ENCODE measurements at regions not wholly inside any gene's neighbourhood (a gene's known extent, or its start where the extent isn't known, plus 50 kb on each side); places are given as distances from the start of the nearest gene placed in this dataset.

DNA sequence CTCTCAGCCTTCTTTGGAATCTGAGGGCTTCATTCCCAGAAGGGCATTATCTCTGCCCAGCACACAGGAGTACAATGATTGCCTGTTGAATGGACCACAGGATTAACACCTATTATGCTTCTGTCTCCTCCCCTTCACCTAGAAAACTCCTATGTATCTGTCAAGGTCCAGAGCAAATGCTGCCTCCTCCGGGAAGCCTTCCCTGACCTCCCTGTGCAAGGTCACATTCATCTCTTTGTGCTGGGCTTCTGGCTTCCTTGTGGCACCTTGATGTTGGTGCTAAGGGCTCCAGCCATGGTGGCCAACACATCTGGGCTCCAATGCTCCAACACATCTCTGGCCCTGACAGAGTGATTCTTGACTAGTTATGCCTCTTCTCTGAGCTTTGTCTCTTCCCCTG is 49.9 kb upstream of the ATP2B2 start:
- DNase-seq (ENCODE audit: low read depth in 2 of 2) = no peak

DNA sequence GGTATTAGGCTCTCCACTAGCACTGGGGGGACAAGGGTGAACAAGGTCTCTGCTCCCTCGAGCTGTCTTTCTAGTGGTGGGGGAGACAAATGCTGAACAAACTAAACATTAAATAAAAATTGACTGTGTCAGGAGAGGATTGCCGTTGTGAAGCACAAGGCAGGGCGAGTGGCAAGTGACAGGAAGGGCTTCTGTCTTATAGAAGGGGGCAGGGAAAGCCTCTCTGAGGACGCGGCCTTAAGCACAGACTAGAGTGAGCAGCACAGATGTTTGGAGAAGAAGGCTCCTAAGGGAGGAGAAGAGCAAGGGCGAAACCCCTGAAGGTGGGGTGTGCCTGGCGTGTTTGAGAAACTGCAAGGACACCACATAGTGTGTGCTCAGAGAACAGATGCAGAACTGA is 50.9 kb upstream of the ATP2B2 start:
- no peak for DNase-seq (ENCODE audit: low read depth in 2 of 2)

DNA sequence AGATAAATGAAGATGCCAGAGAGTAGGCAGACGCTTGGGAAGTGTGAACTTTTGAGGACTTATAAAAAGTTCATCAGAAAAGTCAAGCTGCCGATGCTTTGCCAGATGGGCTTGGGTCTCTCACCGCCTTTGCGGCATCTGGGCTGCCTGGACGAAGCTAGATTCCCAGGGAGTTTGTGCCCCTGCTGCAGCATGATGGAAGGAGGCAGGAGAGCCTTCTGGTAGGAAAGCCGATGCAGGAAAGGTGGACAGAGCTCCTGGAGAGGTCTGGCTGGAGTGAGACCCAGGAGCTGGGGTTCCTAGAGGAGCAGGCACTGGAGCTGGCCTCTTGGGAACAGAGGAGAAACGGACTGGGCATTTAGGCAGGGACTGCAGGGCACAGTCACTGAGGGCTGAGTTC is 51.9 kb upstream of the ATP2B2 start:
- DNase-seq (ENCODE audit: low read depth in 2 of 2) = no peak

DNA sequence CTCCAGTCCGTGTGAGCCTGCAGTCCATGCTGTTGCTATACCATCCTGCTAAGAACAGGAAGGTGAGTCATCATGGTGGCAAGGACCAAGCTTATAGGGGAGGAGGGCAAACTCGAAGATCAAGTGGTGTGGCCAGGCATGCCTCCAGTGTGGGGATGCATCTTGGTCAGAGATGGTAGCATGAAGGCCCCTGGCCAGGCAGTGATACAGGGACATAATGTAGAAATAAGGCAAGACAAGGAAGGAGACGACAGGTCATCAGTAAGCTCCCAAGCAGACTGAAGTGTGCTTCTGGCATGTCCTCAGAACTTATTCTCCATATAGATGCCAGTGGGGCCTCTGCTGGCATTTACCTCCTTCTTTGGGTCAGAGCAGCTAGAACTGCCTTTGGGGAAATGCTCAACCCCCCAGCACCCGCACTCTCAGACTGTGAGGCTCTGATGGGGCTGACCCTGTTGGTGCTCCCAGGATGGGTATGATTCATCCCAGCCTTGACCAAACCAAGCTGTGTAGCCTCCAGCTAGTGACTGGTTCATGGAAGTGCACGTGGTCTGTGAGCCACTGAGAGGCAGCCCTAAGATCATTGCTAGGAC is 52.5 kb upstream of the ATP2B2 start:
- DNase-seq (ENCODE audit: low read depth in 2 of 2) = no peak

DNA sequence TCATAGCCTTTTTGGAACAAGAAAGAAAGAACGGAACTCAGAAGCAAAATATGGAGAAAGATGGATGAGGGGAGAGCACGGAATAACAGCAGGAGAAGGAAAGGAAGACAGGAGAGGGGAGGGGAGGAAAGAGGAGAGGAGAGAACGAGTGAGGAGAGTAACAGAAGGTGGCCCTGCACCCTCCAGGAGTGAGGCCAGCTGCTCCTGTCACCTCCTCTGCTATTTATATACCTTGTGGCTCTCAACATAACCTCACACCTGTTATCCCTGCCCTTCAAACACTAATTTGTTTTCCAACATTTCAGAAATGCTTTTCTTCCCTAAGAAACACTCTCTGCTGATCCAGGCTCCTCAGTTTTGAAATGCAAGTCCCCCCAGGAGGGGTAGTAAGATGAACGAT is 53.4 kb upstream of the ATP2B2 start:
- no peak for DNase-seq (ENCODE audit: low read depth in 2 of 2)

DNA sequence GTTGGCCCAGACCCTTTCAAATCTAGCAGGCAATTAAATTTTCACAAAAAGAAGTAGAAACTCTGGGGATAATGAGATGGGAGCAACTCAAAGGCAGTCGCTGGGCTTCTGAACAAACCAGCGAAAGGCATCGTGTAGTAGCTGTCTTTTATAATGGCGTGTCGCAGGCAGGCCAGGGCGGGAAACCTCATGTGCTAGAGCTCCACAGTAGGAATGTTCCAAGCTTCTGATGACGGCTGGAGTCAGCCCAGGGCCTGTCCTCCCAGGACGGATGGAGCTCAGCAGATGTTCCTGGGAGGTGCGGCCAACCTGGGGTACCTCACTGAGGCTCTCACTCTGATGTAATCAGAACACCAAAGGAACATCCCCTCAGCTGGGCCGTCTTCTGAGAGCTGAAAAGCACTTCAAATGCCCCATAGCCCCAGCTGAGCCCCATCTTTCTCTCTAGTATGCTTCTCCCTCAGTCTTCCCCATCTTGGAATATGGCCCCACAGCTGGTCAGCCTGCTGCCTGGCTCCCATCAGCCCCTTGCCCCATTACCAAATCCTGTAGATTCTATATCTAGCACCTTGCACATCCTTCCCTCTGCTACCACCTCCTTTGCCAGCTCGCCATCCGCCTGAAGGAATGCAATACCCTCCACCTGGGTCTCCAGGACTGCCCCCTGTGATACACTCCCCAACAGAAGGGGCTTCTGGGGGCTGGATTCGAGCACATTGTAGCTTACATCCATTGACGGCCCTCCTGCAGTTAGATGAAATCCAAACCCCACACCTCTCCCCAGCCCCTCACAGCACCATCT is 54.9 kb upstream of the ATP2B2 start:
- DNase-seq (ENCODE audit: low read depth in 2 of 2) = no peak

DNA sequence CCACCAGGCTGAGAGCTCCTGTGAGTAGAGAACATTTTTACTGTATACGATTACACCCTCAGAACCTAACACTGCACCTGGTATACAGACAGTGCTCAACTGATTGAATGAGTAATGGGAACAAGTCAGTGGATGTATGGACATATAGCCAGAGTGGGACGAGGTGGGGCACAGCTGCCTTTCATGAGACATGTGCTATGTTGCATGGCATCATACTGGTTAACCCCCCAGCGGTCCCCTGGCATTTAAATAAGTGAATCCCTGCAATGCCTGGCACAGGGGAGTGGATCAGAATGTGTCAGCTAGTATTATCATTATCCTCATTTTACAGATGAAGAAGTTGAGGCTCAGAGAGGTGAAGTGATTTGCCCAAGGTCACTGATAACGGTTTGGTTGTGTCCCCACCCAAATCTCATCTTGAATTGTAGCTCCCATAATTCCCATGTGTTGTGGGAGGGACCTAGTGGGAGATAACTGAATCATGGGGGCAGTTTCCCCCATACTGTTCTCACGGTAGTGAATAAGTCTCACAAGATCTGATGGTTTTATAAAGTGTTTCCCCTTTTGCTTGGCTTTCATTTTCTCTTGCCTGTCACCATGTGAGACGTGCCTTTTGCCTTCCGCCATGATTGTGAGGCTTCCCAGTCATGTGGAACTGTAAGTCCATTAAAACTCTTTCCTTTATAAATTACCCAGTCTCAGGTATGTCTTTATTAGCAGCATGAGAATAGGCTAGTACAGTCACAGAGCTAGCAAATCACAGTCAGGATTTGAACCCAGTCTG is 56.0 kb upstream of the ATP2B2 start:
- DNase-seq (ENCODE audit: low read depth in 2 of 2) = no peak

DNA sequence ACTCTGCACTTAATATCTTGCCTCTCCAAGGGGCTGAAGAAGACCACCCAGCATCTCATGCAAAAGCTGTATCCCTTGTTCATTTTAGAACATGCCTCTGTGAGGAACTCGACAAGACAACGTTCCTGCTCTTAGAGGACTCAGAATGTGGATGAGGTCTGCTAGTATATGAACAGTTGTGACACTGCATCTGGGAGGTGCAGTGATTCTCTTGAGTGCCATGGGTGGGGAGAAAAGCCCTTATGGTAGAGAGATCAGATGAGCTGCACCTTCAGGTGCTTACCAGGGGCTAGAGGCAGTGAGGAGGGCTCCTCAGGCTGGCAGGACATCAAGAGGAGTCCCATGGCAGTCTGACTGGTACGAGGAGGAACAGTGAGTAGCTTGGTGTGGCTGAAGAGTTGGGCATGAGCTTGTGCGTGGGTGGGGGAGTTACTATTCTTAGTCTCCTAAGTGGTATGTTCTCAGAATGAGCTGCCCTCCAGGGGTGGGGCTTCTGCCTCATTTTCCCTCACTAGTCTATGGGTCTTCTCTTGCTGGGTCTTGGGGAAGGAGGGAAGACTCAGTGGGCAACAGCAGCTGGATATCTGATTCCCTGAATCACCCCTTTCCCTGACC is 56.7 kb upstream of the ATP2B2 start:
- DNase-seq (ENCODE audit: low read depth in 2 of 2) = no peak

DNA sequence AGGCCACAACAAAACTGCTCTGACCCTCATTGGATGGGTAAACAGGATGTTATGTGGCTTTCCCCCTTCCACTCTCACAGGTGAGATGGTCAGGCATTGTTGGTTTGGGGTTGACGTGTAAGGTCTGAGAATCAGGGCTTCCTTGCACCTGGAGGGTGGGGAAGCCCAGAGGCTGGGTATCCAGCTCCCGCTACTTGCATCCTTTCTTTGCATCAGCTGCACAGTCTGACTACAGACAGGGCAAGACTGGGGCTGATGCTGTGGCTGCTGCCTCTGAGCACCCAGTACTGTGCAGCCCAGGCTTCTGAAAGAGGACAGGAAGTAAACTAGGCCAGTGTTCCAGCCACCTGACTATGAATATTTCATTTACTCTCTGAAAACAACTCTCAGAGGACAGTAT is 58.0 kb upstream of the ATP2B2 start:
- DNase-seq (ENCODE audit: low read depth in 2 of 2) = no peak

DNA sequence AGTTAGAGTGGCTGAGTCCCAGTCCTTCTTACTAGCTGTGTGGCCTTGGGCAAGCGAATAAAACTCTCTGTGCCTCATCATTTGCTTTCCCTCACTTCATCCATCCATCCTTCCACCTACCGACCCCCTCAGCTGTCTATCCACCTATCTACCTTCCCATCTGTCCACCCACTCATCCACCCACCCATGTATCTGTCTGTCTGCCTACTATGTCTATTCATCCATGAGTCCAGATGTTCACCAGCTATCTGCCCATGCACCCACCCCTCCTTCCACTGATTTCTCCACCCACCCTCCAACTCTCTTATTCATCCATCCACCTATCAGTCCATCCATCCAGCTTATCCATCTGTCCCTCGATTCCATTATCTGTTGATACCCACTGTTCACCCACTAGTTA is 60.4 kb upstream of the ATP2B2 start:
- DNase-seq (ENCODE audit: low read depth in 2 of 2) = no peak

DNA sequence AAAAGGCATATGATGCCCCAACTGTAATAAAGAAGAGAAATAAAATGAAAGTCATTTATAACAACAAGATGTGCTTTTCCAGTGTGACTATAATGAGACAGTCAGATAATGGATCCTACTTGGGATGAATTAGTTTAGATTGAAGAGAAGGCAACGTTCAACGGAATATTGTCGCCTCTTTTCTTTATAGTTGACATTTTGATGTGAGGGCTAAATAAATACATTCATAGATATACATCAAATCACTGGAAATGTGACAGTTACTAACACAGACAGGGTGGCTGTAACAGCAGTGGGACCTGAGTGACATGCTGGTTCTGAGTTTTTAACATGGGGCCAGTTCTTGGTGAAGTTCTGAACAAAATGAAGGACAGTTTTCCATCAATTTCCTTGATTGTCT is 61.1 kb upstream of the ATP2B2 start:
- DNase-seq (ENCODE audit: low read depth in 2 of 2) = no peak

DNA sequence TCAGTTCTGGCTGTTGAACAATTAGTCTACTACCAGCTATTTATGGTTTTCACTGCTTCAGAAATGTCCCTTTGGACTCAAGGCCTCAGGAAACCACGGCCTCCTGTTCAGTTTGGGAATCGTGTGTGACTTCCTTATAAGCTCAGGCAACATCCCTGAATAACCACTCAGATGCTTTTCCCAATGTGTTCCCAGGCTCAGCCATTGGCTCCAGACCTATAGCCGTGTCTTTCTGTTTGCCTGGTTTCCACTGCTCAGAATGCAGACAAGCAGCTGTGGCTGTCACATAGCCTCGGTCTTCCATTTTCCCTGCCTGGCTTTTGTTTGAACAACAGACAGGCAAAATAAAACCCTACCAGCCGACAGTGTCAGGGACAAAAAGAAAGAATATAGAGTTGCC is 63.2 kb upstream of the ATP2B2 start:
- no peak for DNase-seq (ENCODE audit: low read depth in 2 of 2)

DNA sequence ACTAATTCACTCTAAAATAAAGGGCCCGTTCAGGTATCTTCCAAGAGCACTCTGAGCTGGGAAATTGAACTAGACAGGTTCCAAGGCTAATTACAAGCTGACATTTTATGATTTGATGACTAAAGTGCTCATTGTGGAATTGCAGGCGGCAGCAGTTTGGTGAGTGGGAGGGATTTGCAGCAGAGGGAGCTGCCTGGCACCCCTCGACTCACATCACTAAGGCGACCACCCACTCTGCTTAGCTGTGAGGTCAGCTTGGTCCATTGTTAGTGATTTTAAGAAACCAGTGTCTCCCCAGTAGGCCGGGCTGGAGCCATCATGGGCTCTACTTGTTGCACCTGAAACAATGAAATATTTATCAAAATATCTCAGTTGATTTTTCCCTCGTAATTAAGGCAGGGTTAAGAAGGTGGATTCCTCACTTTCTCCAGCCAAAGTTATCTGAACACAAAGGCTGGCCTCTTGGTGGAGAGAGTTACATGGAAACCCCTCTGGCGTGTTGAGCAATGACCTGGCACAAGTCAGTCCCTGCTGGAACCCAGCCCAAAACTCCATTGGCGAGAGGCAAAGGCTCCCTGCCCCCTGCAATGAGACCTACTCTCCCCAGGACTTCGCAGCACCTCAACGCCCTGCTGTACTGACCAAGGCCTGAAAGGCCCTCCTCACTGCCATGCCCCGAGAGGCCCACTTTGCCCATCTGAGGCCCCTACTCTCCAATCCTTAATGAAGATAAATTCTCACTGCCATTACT is 65.0 kb upstream of the ATP2B2 start:
- no peak for DNase-seq (ENCODE audit: low read depth in 2 of 2)

DNA sequence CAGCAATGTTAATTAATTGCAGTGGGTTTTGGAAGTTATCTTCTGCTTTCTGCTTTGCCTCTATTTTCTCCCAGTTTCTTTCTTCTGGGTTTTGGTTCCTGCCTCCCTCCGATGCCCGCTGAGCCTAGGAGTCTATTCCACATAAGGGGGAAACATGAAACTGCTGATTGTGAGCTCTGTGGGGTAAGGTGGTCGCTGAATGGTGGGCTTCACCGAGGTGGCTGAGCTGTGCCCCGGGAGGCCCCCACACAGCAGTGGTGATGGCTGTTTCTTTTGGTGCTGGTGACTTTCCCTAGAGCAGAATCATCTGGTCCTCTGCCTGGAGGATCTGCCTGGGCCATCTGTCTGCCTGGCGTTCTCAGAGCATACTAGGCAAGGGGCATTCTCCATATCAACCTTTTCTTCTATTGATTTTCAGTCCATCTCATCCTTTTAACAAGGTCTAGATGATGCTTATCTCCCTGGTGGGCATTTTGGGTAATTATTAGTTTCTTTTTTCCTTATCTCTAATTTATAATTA is 68.8 kb upstream of the ATP2B2 start:
- no peak for DNase-seq (ENCODE audit: low read depth in 2 of 2)

DNA sequence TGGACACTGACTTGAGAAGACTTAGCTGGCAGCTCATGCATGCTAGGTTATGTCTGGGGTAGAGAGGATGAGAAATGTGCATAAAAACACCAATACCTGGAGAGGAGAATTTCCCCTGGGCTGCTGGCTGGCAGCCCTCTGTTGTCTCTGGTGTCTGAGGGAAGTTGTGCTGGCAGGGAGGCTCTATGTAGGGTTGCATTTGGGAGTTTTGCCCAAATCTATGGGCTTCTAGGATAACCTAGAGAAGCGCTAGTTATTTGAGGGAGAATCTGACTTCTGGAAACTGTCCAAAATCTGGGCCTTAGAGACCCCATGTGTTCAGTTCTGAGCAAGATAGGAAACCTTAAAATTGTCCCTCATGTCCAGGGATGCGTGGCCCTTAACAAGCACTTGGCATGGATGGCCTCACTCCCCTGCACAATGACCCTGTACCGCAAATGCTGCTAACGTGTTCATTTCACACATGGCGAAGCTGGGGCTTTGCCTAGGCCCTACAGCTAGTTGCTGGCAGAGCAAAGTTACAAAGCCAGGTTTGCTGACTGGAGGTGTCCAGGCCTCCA is 70.3 kb upstream of the ATP2B2 start:
- no peak for DNase-seq (ENCODE audit: low read depth in 2 of 2)

DNA sequence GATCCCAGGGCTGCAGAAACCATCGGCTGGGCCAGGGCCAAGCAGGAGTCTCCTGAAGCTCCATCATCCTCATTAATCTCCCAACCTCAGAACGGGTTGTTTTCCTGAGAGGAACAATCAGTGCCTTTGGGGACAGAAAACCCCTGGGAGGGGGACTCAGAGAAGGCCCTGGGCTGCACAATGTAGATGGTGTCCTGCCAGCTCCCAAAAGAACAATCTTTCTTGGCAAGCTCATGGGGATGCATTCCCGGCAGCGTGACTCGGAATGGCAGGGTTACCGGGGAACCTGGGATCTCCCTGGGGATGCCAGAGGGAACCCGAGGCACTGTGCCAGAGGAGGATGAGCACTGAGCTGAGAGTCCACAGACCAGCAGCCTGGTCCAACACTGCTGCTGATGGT is 72.1 kb upstream of the ATP2B2 start:
- no peak for DNase-seq (ENCODE audit: low read depth in 2 of 2)

DNA sequence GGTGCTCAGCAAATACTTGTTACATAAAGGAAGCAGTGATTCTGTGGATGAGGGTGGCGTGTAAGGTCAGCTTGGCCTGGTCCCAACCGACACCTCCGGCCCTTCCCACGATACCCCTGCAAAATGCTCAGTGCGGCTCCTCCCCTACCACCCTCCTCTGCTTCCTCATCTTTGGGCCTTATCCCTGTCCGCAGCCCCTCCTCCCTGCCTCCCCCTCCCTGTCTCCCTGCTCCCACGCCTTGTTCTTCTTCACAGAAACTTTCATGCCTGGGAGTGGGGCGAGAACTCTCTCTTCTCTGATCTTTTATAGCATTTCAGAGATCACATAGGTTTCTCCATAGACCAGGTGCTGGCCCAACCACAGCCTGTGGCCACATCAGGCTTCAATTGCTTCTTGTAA is 75.0 kb upstream of the ATP2B2 start:
- DNase-seq (ENCODE audit: low read depth in 2 of 2) = no peak

DNA sequence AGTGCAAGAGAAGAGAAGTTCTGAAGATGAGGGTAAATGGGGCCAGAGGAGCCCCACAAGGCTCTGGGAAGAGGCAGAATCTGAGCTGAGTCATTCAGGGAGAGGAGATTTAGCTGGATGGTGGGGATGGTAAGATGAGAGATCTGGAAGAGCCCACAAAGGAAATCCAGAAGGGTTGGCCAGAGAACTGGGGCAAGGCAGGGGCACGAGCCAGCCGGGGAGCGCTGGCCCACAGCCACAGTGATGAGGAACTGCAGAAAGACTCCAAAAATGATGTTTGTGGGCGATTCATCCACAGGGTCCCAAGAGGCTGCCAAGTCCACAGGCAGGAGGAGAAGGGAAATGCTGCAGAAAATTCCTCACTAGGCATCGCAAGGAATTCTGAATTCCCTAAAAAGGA is 75.9 kb upstream of the ATP2B2 start:
- no peak for DNase-seq (ENCODE audit: low read depth in 2 of 2)

DNA sequence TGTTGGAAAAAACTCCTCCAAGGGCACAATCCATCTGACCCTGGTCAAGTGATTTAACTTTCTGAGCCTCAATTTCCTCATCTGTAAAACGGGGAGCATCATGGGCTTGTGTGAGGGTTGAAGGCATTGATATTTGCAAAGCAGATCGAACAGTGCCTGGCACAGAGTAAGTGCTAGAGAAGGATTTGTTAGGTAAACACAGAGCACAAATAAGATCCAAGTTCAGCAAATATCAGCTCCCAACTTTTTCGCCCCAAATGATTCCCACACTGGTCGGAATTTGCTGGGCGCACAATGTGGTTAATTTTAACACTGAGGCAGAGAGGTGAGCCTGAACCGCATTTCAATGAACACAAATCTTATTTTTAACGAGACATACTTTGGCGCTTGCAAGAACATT is 76.3 kb upstream of the ATP2B2 start:
- no peak for DNase-seq (ENCODE audit: low read depth in 2 of 2)

DNA sequence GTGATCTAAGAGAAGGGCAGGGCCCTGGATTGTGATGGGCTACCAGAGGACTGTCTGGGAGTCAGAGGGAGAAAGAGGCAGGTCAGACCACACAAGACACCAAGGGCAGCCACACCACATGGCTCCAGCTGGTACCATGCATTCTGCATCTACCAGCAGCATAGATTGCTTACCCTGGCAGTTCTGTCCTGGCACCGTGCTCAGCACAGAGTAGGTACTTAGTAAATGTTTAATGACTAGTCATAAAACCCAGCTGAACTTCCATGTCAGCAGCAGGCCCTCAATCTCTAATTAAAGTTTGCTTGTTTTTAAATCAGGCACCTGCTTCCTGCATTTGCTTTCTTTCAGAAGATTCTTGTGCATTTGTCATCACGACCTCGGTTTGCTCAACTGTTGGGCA is 77.3 kb upstream of the ATP2B2 start:
- DNase-seq (ENCODE audit: low read depth in 2 of 2) = no peak

Measured in stimulated activated CD8-positive, alpha-beta memory T cell treated with anti-CD3 and anti-CD28 coated beads, Interleukin-15, amount 100 ng/mL, for 48 hours (primary cell).